Heart right ventricle (tissue), 16 donors: ENCODE measurements at regions not wholly inside any gene's neighbourhood (a gene's known extent, or its start where the extent isn't known, plus 50 kb on each side); places are given as distances from the start of the nearest gene placed in this dataset.

ENCODE experiments used
- ATAC-seq, 8 donors: fragments of 200-7000 bp; cut with Tn5 transposase; one replicate each; pipeline ENCODE4 v1.9.1; 2020; ENCODE audit warnings: mild to moderate bottlenecking in 8 of 8, moderate library complexity in 8 of 8, moderate number of reproducible peaks in 1 of 8
- DNase-seq, 2 donors: peaks; one replicate each; pipeline ENCODE4 v3.0.0-alpha.2; 2020
- H3K27ac ChIP-seq, 10 donors: fragments of 200-600 bp; sonication (generic) in 2 of 10; one replicate each; pipeline versions ENCODE4 v1.5.0 to v1.8.0; 2020 to 2022; ENCODE audit warnings: mild to moderate bottlenecking in 3 of 10
- H3K27me3 ChIP-seq, 7 donors: fragments of 200-600 bp; one replicate each; pipeline ENCODE4 v1.8.0; 2021 to 2022; ENCODE audit warnings: mild to moderate bottlenecking in 2 of 7
- H3K36me3 ChIP-seq, 9 donors: fragments of 200-600 bp; sonication (generic) in 1 of 9; one replicate each; pipeline versions ENCODE4 v1.5.0 to v1.8.0; 2020 to 2022; ENCODE audit warnings: mild to moderate bottlenecking in 2 of 9
- H3K4me1 ChIP-seq, 9 donors: fragments of 200-600 bp; sonication (generic) in 1 of 9; one replicate each; pipeline versions ENCODE4 v1.5.0 to v1.8.0; 2020 to 2022; ENCODE audit warnings: mild to moderate bottlenecking in 4 of 9
- H3K4me3 ChIP-seq, 10 donors: fragments of 200-600 bp; sonication (generic) in 2 of 10; one replicate each; pipeline versions ENCODE4 v1.5.0 to v1.8.0; 2020 to 2022; ENCODE audit warnings: mild to moderate bottlenecking in 7 of 10, moderate library complexity in 2 of 10
- H3K9me3 ChIP-seq, 11 donors: fragments of 200-600 bp in 10 of 11; sonication (generic) in 2 of 11; one replicate each; pipeline versions ENCODE4 v1.5.0 to v1.8.0; 2013 to 2022; ENCODE audit warnings: mild to moderate bottlenecking in 2 of 11, control low read depth in 1 of 11, moderate library complexity in 1 of 11
- CTCF ChIP-seq, 9 donors: fragments of 200-600 bp; sonication (generic) in 2 of 9; IDR thresholded peaks; one replicate each; pipeline versions ENCODE4 v1.5.0 to v1.8.0; 2021 to 2022; ENCODE audit warnings: antibody characterized with exemption in 9 of 9, mild to moderate bottlenecking in 5 of 9, moderate library complexity in 1 of 9
- WGBS, 2 donors: extraction: QIAGEN DNeasy Blood & Tissue Kit; methylation state at CpG; one replicate each; pipeline ENCODE4 v1.1.7; 2013; ENCODE audit warnings: inconsistent platforms in 1 of 2; 5-methylcytosine and 5-hydroxymethylcytosine counted together
- intact Hi-C, 10 donors: fragments of 100-400 bp; cut with DNase I; formaldehyde crosslinking; loops; one replicate each; pipeline versions ENCODE4 v1.11.1 to v1.14.2; 2022
- donor health status: Arrhythmogenic right ventricular cardiomyopathy.
- donor health status: ischemic (EF 13 %, LVEDD 7.1; RV severe dilation, severe dysfunction).
- donor health status: healthy with polysubstance abuse.
- donor health status: DM: no; HTN: yes; CAD: no.
- donor health status: DM: no; HTN: no; CAD: no.
- donor health status: ischemic (EF 25% LVEDD 6.9; RV normal size, moderate dysfunction).
- donor health status: ischemic (EF 25% LVEDD 5.7; RV mildly dilated, moderate dysfunction).
- donor health status: healthy.
- donor health status: DM: yes; HTN: yes; CAD: no.
- donor health status: Ischemic cardiomyopathy.
- donor health status: ischemic (EF 35%, LVEDD 5.7; RV mildly dilated, moderate dysfunction).
- donor health status: nonischemic (EF 11% LVEDD 7.7; RV severe dilation, severe dysfunction).
- donor health status: DM: yes; HTN: yes; CAD: no.
- donor health status: PGD.
- donor health status: ischemic (EF 29% LVEDD 5.4; RV normal size, mild dysfunction).
- donor health status: nonischemic (EF 23%, LVEDD 6.1; RV moderate dilation, normal function).

- no peak for ATAC-seq
- Histone ChIP-seq H3K4me3 (no peak overlapping the region), H3K9me3 (peaks cover 0 to 56% (median 9%) of the 10 kb centered on the region in 11 donors), H3K36me3 (no peaks in the 10 kb centered on the region), H3K4me1 (no peaks in the 10 kb centered on the region), H3K27me3 (no peaks in the 10 kb centered on the region), H3K27ac (no peak overlapping the region)
- intact Hi-C loops, result no loop called here
- DNase-seq, result no peak
- no peak for TF ChIP-seq CTCF (IDR thresholded peaks at IDR 0.05)
- WGBS, 2 donors, result 33 to 66% methylated on average over 2 of the region's 2 CpGs
Observed at GRCh38 chr12:82213761-82214160, 144.4 kb downstream of the CCDC59 start.

DNA sequence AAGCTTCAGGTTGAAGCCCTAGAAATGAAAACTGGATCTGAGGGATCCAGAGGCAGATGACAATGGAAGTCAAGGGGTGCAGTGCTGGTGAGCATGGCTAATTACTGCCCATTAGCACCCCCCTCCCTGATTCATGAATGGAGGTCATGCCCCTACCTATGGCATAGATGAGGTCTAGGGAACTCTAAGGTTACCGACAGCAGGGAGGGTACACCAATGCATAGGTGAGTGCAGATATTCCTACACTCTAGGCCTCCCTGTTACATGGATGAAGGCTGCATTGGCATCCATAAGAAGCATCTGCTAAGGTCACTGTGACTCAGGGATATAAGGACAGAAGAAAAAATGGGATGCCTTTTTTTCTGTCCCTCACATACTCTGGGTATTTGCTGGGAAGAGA, 147.3 kb downstream of the CCDC59 start:
- no peaks in the 10 kb centered on the region for H3K36me3 ChIP-seq
- 88 to 100% methylated on average over 1 of the region's 1 CpG for WGBS, 2 donors
- ATAC-seq (no peak), DNase-seq (no peak)
- H3K27me3 ChIP-seq, result no peaks in the 10 kb centered on the region
- H3K4me3 ChIP-seq, result no peak overlapping the region
- H3K9me3 ChIP-seq, result peaks cover 0 to 72% (median 10%) of the 10 kb centered on the region in 11 donors
- no peak for TF ChIP-seq CTCF (IDR thresholded peaks at IDR 0.05)
- no peak overlapping the region for H3K27ac ChIP-seq
- H3K4me1 ChIP-seq, result no peaks in the 10 kb centered on the region
- intact Hi-C loops, result no loop called here

- no peak overlapping the region for H3K4me3 ChIP-seq
- 90 to 92% methylated on average over 9 of the region's 9 CpGs for WGBS, 2 donors
- H3K36me3 ChIP-seq, result no peaks in the 10 kb centered on the region
- no peak for TF ChIP-seq CTCF (IDR thresholded peaks at IDR 0.05)
- H3K4me1 ChIP-seq, result no peaks in the 10 kb centered on the region
- H3K27me3 ChIP-seq, result no peaks in the 10 kb centered on the region
- no peak for ATAC-seq
- H3K27ac ChIP-seq, result no peak overlapping the region
- peaks cover 0 to 79% (median 10%) of the 10 kb centered on the region in 11 donors for H3K9me3 ChIP-seq
- no peak for DNase-seq
- intact Hi-C loops, result no loop called here
Observed at GRCh38 chr12:82209533-82209932, 148.7 kb downstream of the CCDC59 start.

DNA sequence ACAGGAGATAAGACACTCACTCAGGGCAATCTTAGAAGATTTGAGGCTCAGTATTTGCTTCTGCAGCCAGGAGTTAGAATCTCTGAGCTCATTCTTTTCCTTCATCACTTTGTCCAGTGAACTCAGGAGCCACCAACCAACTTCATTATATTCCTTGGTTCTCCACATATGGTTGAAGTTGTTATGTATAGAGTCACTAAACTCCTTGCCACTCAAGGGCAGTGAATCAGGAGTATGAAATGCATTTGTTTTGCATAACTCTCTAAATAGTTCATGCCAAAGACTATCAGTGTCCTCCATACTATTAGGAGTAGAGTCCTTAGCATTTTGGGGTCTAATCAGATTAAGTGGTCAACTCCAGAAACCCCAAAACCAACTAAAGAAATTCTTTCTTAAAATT, 150.6 kb downstream of the CCDC59 start:
- Histone ChIP-seq H3K4me1 (no peaks in the 10 kb centered on the region), H3K4me3 (no peak overlapping the region), H3K9me3 (peaks cover 0 to 70% (median 10%) of the 10 kb centered on the region in 11 donors), H3K36me3 (no peaks in the 10 kb centered on the region), H3K27me3 (no peaks in the 10 kb centered on the region), H3K27ac (no peak overlapping the region)
- no peak for TF ChIP-seq CTCF (IDR thresholded peaks at IDR 0.05)
- ATAC-seq (no peak), DNase-seq (no peak)
- intact Hi-C loops, result no loop called here

GRCh38 chr12:82203086-82203485, 155.1 kb downstream of the CCDC59 start:
- intact Hi-C loops, result no loop called here
- Histone ChIP-seq H3K27ac (no peak overlapping the region), H3K4me1 (no peaks in the 10 kb centered on the region), H3K36me3 (no peaks in the 10 kb centered on the region), H3K4me3 (no peak overlapping the region), H3K9me3 (peaks cover 0 to 33% (median 0%) of the 10 kb centered on the region in 11 donors), H3K27me3 (no peaks in the 10 kb centered on the region)
- DNase-seq (no peak), ATAC-seq (no peak)
- 77 to 80% methylated on average over 4 of the region's 4 CpGs for WGBS, 2 donors
- TF ChIP-seq CTCF (IDR thresholded peaks at IDR 0.05), result no peak
